ENCODE measurements at regions not wholly inside any gene's neighbourhood (a gene's known extent, or its start where the extent isn't known, plus 50 kb on each side); places are given as distances from the start of the nearest gene placed in this dataset.
"Not testable (repeated sequence)": the region's sequence is repeated elsewhere in the genome, so short reads cannot be mapped to it uniquely, and the experiment has no call there.

- no peak for DNase-seq
Observed at GRCh38 chr4:158958489-158959270, 144.2 kb upstream of the RAPGEF2 start.

GRCh38 chr4:158962393-158962792 is 140.5 kb upstream of the RAPGEF2 start:
- no peak for DNase-seq

- not testable (repeated sequence) for DNase-seq
Observed at GRCh38 chr4:158963282-158963681, 139.6 kb upstream of the RAPGEF2 start.

- no peak for DNase-seq
Observed at GRCh38 chr4:158964114-158964727, 138.7 kb upstream of the RAPGEF2 start.

GRCh38 chr4:158964728-158965124 is 138.2 kb upstream of the RAPGEF2 start:
- no peak for DNase-seq

GRCh38 chr4:158965226-158965625 is 137.7 kb upstream of the RAPGEF2 start:
- DNase-seq = no peak

GRCh38 chr4:158966091-158966490 is 136.8 kb upstream of the RAPGEF2 start:
- no peak for DNase-seq

GRCh38 chr4:158968961-158969360 is 133.9 kb upstream of the RAPGEF2 start:
- DNase-seq = no peak

- DNase-seq = no peak
Observed at GRCh38 chr4:158970812-158971211, 132.1 kb upstream of the RAPGEF2 start.

- not testable (repeated sequence) for DNase-seq
Observed at GRCh38 chr4:158974438-158974837, 128.4 kb upstream of the RAPGEF2 start.

GRCh38 chr4:158980711-158981110 is 122.2 kb upstream of the RAPGEF2 start:
- DNase-seq = not testable (repeated sequence)

- DNase-seq = no peak
Observed at GRCh38 chr4:158991534-158992155, 111.2 kb upstream of the RAPGEF2 start.

GRCh38 chr4:158993891-158994290 is 109.0 kb upstream of the RAPGEF2 start:
- DNase-seq = no peak

- no peak for DNase-seq
Observed at GRCh38 chr4:158995040-158995439, 107.8 kb upstream of the RAPGEF2 start.

- no peak for DNase-seq
Observed at GRCh38 chr4:158995965-158996364, 106.9 kb upstream of the RAPGEF2 start.

GRCh38 chr4:158996669-158997074 is 106.2 kb upstream of the RAPGEF2 start:
- no peak for DNase-seq

- DNase-seq = no peak
Observed at GRCh38 chr4:158997660-158998349, 105.1 kb upstream of the RAPGEF2 start.

GRCh38 chr4:158998624-158999023 is 104.3 kb upstream of the RAPGEF2 start:
- no peak for DNase-seq

GRCh38 chr4:158999166-158999682 is 103.7 kb upstream of the RAPGEF2 start:
- DNase-seq = no peak

- no peak for DNase-seq
Observed at GRCh38 chr4:158999849-159000248, 103.0 kb upstream of the RAPGEF2 start.

- no peak for DNase-seq
Observed at GRCh38 chr4:159002950-159003349, 99.9 kb upstream of the RAPGEF2 start.

- peak; percentile 5 for DNase-seq
Observed at GRCh38 chr4:159003420-159004253, 99.2 kb upstream of the RAPGEF2 start.

Measured in NCI-H1105 (cell line).